ENCODE measurements at regions not wholly inside any gene's neighbourhood (a gene's known extent, or its start where the extent isn't known, plus 50 kb on each side); places are given as distances from the start of the nearest gene placed in this dataset.

- no peak for TF ChIP-seq CTCF (IDR thresholded peaks at IDR 0.05)
- ATAC-seq (ENCODE audit: low FRiP score) (no peak), DNase-seq (ENCODE audit: low spot score) (no peak)
Observed at GRCh38 chr3:182596676-182597410, 196.5 kb upstream of the ATP11B start.

GRCh38 chr3:182597621-182598041, 195.7 kb upstream of the ATP11B start:
- no peak for TF ChIP-seq CTCF (IDR thresholded peaks at IDR 0.05)
- ATAC-seq (ENCODE audit: low FRiP score) = no peak
- DNase-seq (ENCODE audit: low spot score) = no peak

GRCh38 chr3:182601597-182601996, 191.7 kb upstream of the ATP11B start:
- DNase-seq (ENCODE audit: low spot score) (no peak), ATAC-seq (ENCODE audit: low FRiP score) (no peak)
- no peak for TF ChIP-seq CTCF (IDR thresholded peaks at IDR 0.05)

- DNase-seq (ENCODE audit: low spot score) (no peak), ATAC-seq (ENCODE audit: low FRiP score) (no peak)
- no peak for TF ChIP-seq CTCF (IDR thresholded peaks at IDR 0.05)
Observed at GRCh38 chr3:182603501-182603900, 189.8 kb upstream of the ATP11B start.

- no peak for TF ChIP-seq CTCF (IDR thresholded peaks at IDR 0.05)
- ATAC-seq (ENCODE audit: low FRiP score) = no peak
- no peak for DNase-seq (ENCODE audit: low spot score)
Observed at GRCh38 chr3:182605882-182606611, 187.3 kb upstream of the ATP11B start.

GRCh38 chr3:182606905-182607504, 186.3 kb upstream of the ATP11B start:
- no peak for ATAC-seq (ENCODE audit: low FRiP score)
- no peak for TF ChIP-seq CTCF (IDR thresholded peaks at IDR 0.05)
- no peak for DNase-seq (ENCODE audit: low spot score)
